Stimulated activated CD8-positive, alpha-beta memory T cell treated with anti-CD3 and anti-CD28 coated beads, Interleukin-4, amount 100 ng/mL, for 4 hours (primary cell): ENCODE measurements at regions not wholly inside any gene's neighbourhood (a gene's known extent, or its start where the extent isn't known, plus 50 kb on each side); places are given as distances from the start of the nearest gene placed in this dataset.

Source experiments
- DNase-seq, 2 donors: peaks; one replicate each; pipeline ENCODE4 v3.0.0-alpha.2; 2020; ENCODE audit warnings: low read depth in 2 of 2, low spot score in 1 of 2

GRCh38 chr21:38186661-38187270 lies 70.0 kb upstream of the KCNJ15 start:
- no peak for DNase-seq

GRCh38 chr21:38188037-38188436 lies 68.8 kb upstream of the KCNJ15 start:
- no peak for DNase-seq

GRCh38 chr21:38196036-38196435 lies 60.8 kb upstream of the KCNJ15 start:
- no peak for DNase-seq

- no peak for DNase-seq
These were observed 54.0 kb upstream of the KCNJ15 start for GRCh38 chr21:38202811-38203210.

GRCh38 chr21:38203229-38203628 lies 53.6 kb upstream of the KCNJ15 start:
- no peak for DNase-seq

GRCh38 chr21:38205940-38206339 lies 50.9 kb upstream of the KCNJ15 start:
- no peak for DNase-seq

- DNase-seq = no peak
These were observed 50.1 kb upstream of the KCNJ15 start for GRCh38 chr21:38206646-38207045.
